HG03457 (cell line): ENCODE measurements at regions not wholly inside any gene's neighbourhood (a gene's known extent, or its start where the extent isn't known, plus 50 kb on each side); places are given as distances from the start of the nearest gene placed in this dataset.
A peak's percentile ranks its signal among the peaks of the same experiment; 100 is the strongest.
"Not testable (repeated sequence)": the region's sequence is repeated elsewhere in the genome, so short reads cannot be mapped to it uniquely, and the experiment has no call there.

Experiments used
- ATAC-seq: cut with Tn5 transposase; IDR thresholded peaks from one replicate; pipeline ENCODE4 v1.9.1; 2021; ENCODE audit warnings: moderate number of reproducible peaks; ENCODE audit not compliant: unreplicated experiment

DNA sequence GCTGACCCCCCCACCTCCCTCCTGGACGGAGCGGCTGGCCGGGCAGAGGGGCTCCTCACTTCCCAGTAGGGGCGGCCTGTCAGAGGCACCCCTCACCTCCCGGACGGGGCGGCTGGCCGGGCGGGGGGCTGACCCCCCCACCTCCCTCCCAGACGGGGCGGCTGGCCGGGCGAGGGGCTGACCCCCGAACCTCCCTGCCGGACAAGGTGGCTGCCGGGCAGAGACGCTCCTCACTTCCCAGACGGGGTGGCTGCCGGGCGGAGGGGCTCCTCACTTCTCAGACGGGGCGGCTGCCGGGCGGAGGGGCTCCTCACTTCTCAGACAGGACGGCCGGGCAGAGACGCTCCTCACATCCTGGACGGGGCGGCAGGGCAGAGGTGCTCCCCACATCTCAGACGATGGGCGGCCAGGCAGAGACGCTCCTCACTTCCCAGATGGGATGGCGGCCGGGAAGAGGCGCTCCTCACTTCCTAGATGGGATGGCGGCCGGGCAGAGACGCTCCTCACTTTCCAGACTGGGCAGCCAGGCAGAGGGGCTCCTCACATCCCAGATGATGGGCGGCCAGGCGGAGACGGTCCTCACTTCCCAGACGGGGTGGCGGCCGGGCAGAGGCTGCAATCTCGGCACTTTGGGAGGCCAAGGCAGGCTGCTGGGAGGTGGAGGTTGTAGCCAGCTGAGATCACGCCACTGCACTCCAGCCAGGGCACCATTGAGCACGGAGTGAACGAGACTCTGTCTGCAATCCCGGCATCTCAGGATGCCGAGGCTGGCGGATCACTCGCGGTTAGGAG lies 66.2 kb upstream of the PAPPA2 start:
- ATAC-seq, result not testable (repeated sequence)

DNA sequence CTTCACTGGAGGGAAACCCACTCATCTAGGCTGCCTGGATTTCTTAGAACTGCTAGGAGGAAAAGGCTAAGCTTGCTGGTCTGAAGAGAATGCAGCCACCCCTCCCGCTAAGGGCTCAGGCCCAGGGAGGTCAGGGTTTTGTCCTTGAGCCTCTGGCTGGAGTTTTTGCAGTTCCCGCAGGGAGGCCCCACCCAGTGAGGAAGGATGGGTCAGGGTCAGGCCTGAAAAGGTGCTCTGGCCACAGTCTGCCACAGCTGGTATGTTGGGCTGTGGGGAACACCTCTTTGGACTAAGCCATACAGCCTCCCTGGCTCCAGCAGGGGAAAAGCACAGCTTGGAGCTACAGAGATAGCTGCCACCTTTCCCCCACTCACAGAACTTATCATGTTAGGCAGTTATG lies 71.4 kb upstream of the PAPPA2 start:
- no peak for ATAC-seq

DNA sequence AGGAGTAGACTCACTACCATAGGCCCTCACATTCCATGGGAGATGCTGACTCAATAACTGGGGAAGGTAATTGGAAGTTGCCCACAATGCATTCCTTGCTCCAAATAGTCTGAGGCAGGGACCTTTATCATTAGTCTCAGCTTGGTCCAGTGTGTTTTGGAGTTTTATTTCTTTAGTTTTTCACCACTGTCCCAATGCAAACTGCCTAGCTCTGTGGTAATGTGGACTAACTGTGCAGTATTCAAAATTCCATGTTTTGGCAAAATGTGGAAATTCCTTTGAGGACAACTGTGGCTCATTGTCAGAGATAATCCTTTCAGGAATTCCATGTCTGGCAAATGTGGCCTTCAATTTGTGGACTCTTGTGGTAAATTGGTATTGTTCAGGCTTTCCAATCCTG lies 78.1 kb upstream of the PAPPA2 start:
- ATAC-seq, result no peak

DNA sequence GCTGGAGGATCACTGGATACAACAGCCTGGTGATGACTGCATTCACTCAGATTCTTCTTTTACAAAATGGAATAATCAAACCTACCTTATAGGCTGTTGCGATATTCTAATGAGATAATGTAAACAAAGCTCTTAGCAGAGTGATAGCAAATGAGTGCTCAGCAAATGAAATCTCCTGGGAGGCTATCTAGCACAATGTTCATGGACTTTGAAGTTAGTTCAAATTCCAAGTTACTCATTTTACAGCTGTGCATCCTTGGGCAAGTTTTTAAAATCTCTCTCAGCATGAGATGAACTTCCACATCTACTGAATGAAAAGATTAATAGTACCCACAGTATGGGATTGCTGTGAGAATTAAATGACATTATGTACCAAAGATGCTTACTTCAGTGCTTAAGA lies 80.8 kb upstream of the PAPPA2 start:
- ATAC-seq, result no peak

DNA sequence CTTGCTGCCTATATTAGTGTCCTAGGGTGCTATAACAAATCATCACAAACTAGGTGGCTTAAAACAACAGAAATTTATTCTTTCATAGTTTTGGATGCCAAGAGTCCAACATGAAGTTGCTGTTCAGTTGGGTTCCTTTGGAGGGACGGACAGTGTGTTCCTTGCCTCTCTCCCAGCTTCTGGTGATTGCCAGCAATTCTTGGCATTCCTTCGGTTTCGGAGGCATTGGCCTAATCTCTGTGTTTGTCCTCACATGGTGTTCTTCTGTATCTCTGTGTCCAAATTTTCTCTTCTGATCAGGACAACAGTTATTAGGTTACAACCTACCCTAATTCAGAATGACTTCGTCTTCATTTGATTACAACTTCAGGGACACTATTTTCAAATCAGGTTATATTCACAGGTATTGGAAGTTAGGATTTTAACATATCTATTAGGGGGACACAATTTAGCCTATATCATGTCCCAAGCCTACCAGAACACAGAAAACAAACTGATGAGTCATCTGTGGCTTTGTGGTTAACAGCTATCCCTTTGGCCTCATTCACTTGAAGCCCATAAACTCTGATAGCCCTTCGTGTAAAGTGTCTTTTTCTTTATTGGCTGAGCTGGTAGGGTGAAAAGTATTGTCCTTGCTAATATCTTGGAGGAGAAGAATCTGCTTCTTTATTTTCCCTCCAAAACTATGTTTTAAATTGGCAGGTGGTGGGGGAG lies 83.2 kb upstream of the PAPPA2 start:
- no peak for ATAC-seq

DNA sequence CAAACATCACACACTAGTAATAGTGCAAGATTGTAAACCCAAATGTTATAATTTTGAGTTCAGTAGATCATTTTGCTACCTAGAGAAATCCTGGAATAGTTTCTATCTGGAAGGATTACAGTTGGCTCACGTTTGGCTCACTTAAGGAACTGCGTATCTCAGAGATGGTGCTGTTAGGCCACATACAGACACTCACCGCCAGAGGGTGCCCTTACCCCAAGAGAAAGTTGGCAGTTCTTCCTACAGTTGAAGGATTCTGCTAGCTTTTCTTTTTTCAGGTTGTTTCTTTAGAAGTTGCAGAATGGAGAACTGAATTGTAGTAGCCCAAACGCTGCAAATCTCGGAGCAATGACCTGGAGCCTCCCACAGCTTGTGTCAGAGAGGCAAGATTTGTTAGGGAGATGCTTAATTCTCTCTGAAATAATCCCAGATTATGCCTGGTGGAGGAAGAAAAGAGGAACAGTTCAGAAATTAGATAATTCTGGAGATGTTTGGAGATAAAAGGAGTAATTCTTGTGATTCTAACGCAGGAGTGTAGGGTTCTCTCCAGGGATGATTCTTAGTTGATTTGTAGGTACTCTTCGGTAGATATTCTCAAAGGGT lies 87.9 kb upstream of the PAPPA2 start:
- no peak for ATAC-seq

DNA sequence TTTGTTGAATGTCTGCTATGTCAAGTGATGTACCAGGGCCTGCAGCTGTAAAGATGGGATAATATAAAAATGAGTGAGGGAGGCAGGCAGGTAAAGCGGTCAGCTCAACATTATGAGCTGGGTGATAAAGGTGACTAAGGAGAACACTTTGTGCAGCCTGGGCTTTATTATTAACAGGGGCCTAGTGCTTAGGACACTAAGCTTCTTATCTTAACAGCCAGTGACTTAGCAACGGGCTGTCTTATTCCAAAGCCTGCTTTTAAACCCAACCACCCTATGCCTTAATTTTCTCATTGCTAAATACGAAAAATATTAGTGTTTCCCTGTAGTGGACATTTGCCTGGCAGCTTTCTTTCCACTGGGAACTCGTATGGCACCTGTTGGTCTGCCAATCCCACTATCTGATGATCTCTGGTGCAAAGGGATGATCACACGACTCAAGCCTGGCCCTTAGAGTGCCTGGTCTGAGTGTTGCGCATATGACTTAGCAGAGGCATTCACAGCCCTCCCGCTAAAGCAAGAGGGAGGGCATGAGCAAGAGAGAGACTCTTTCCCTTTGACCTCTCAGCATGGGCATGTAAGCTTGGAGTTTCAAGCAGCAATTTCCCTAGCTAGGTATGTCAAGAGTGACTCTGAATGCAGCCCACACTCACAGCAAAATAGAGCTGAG lies 98.6 kb upstream of the PAPPA2 start:
- ATAC-seq, result no peak

DNA sequence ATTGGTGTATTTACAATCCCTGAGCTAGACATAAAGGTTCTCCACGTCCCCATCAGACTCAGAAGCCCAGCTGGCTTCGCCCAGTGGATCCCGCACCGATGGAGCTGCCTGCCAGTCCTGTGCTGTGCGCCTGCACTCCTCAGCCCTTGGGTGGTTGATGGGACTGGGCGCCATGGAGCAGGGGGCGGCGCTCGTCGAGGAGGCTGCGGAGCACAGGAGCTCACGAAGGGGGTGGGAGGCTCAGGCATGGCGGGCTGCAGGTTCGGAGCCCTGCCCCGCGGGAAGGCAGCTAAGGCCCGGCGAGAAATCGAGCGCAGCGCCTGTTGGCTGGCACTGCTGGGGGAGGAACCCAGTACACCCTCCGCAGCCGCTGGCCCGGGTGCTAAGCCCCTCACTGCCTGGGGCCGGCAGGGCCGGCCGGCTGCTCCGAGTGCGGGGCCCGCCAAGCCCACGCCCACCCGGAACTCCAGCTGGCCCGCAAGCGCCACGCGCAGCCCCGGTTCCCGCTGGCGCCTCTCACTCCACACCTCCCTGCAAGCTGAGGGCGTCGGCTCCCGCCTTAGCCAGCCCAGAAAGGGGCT lies 113.8 kb upstream of the PAPPA2 start:
- not testable (repeated sequence) for ATAC-seq

DNA sequence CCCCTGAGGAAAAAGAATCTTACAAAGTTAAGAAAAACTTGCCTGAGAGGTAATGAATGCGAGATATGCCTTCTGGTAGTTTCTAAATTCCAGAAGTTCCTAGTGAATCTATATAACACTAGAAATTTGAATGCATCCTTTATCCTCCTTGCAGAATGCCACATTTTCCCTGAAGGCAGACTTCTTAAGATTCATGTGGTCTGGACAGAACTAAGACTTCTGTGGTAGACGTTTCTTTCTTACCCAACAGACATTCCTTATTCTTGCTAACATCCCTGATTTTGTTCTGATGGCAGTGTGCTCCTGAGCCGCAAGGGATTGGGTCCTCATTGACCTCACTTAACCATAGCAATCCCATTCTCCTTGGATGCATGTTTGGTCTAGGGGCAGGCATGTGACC lies 121.3 kb upstream of the PAPPA2 start:
- ATAC-seq, result no peak

DNA sequence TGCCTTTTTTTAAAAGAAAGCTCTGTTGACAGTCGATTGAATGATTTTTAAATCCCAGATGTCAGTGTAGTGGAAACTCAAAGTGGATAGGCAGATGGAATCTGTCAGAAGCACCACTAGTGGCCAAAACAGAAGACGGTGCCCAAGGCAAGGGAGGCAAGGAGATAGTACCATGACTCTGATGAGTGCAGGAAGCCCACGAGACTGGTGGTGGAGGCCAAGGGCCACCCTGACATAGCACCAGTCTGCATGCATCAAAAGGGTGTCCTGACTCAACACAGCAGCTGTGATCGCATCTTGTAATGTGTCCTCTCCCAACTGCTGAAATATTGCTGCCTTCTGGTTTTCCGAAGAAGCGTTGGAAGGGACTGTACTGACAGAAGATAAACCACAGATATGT lies 124.1 kb upstream of the PAPPA2 start:
- no peak for ATAC-seq

DNA sequence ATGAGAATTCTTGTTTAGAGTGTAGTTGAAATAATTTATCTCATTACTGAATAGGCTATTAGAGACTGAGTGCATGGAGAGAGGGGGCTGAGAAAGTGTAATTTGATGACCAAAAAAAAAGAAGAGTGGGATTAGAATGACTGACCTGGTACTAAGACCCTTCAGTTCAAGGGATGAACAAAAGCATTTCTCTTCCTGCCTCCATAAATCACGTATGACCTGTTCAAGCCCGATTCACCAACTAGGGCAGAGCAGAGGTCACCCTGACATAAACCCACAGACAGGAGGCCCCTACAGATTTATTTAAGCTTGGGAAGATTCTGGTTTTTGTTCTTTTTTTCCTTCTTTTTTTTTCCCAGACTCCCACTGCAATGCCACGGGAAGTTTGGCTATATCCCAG lies 123.7 kb upstream of the COP1 start:
- no peak for ATAC-seq

DNA sequence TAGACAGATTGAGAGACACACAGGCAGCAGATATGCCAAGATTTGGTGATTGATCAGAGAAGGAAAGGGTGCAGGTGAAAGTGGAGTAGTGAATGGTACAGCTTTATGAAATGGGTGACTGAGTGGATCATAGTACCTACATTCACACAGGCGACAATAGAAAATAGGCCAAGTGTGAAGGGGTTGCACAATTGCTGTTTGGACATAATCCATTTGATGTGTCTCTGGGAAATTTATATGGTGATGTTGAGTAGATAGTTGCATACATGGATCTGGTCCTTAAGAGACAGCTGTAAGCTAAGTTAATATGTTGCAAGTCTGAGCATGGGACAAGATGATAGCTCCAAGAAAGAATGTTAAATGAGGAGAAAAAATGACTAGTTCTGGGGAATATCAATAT lies 118.6 kb upstream of the COP1 start:
- ATAC-seq, result no peak

DNA sequence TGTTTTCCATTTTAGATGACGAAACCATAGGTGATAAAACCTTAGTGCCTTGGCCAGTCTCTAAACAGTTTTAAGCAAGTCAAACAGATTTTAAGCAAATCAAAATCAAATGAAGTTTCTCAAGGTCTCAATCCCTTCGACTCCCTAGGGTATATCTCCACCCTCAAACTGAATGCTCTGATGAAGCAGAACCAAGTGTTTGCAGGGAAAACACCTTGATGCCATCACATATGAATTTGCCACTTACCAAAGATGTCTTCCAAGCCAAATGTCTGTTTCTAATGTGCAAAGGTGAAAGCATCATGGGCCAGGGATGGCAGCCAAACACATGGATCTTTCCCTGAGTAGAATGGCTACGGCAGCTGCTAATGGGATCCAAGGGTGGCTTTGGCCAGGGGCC lies 116.4 kb upstream of the COP1 start:
- no peak for ATAC-seq

DNA sequence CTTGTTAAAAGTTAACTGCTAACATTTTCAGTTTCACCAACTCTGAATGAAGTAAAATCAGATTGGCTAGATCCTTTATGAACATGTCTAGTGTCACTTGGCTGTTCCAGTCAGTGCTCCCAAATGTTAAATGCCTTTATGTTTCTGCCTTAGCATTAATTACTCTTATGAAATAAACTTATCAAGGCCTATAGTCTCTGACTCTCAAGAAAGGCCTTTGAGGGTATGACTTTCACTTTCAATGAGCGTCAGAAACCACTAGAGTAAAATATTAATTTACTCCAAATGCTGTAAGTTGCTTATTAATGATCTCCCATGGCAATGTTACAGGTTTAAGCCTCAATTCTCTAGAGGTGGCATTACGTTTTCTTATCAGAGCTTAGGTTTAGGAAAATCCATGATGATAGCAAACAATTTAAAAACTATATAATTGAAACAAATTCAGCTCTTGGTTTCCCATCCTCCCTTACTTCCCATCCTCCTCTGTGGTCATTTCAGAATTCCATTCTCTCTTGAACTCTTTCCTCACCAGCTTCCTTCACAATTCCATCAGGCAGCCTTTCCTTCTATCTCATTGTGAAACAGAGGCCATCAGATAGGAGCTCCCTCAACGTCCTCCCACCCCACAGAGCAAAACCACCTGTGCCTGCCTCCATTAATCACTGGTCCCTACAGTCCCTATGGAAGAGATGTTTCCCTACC lies 108.6 kb upstream of the COP1 start:
- ATAC-seq, result peak; percentile 89

DNA sequence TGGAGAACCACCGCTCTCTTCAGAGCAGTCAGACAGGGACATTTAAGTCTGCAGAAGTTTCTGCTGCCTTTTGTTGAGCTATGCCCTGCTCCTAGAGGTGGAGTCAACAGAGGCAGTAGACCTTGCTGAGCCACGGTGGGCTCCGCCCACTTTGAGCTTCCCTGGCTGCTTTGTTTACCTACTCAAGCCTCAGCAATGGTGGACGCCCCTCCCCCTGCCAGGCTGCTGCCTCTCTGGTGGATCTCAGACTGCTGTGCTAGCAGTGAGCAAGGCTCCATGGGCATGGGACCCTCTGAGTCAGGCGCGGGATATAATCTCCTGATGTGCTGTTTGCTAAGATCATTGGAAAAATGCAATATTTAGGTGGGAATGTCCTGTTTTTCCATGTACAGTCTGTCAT lies 89.5 kb upstream of the COP1 start:
- ATAC-seq, result not testable (repeated sequence)

DNA sequence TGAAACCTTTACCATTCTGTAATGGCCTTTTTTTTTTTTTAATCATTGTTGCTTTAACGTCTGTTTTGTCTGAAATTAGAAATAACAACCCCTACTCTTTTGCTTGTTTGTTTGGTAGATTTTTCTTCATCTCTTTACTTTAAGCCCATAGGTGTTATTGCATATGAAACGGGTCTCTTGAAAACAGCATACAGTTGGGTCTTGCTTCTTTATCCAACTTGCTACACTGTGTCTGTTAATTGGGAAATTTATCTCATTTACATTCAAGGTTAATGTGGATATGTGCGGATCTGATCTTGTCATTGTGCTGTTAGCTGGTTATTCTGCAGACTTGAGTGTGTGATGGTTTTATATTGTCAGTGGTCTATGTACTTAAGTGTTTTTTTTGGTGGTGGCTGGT lies 78.9 kb upstream of the COP1 start:
- no peak for ATAC-seq

DNA sequence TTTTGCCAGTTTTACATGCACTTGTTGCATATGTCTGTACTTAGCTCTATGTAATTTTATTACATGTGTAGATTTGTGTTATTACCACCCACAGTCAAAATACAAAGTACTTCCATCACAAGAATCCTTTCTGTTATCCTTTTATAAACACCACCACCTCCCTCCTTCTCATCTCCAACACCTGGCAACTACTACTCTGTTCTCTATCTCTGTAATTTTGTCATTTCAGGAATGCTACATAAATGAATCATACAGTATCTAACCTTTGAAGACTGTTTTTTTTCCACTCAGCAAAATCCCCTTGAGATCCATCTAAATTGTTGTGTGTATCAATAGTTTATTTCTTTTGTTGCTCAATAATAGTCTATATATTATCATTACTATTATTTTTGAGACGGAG lies 64.5 kb upstream of the COP1 start:
- ATAC-seq, result no peak
